ENCODE measurements at regions not wholly inside any gene's neighbourhood (a gene's known extent, or its start where the extent isn't known, plus 50 kb on each side); places are given as distances from the start of the nearest gene placed in this dataset.

- no peak overlapping the region for H3K27ac ChIP-seq (ENCODE audit: low read length)
- WGBS (ENCODE audit: insufficient coverage, insufficient read length): 100% methylated on average over 1 of the region's 2 CpGs
- DNase-seq (ENCODE audit: low read depth, low spot score): no peak
Observed at GRCh38 chr14:71371711-71372396, 464.6 kb downstream of the PCNX1 start.

GRCh38 chr14:71372411-71372838 is 465.2 kb downstream of the PCNX1 start:
- Histone ChIP-seq H3K9me3 (ENCODE audit: control insufficient read depth, insufficient read depth, low read length) (no peaks in the 10 kb centered on the region), H3K4me3 (ENCODE audit: low read length) (no peak overlapping the region), H3K27ac (ENCODE audit: low read length) (no peak overlapping the region), H3K27me3 (ENCODE audit: control insufficient read depth, insufficient read depth, low read length) (no peaks in the 10 kb centered on the region), H3K36me3 (ENCODE audit: control insufficient read depth, insufficient read depth, low read length) (no peaks in the 10 kb centered on the region), H3K4me1 (ENCODE audit: control insufficient read depth, insufficient read depth, low read length) (no peaks in the 10 kb centered on the region)
- WGBS (ENCODE audit: insufficient coverage, insufficient read length): no CpG with 5 or more reads among the region's 4 CpGs
- DNase-seq (ENCODE audit: low read depth, low spot score): no peak

More at GRCh38 chr14:71371711-71372396, 464.6 kb downstream of the PCNX1 start:
- no peak overlapping the region for H3K4me3 ChIP-seq (ENCODE audit: low read length)
- no peaks in the 10 kb centered on the region for H3K27me3 ChIP-seq (ENCODE audit: control insufficient read depth, insufficient read depth, low read length)
- no peaks in the 10 kb centered on the region for H3K4me1 ChIP-seq (ENCODE audit: control insufficient read depth, insufficient read depth, low read length)
- no peaks in the 10 kb centered on the region for H3K36me3 ChIP-seq (ENCODE audit: control insufficient read depth, insufficient read depth, low read length)
- no peaks in the 10 kb centered on the region for H3K9me3 ChIP-seq (ENCODE audit: control insufficient read depth, insufficient read depth, low read length)

GRCh38 chr14:71373773-71374172 is 466.5 kb downstream of the PCNX1 start:
- Histone ChIP-seq H3K27ac (ENCODE audit: low read length) (no peak overlapping the region), H3K27me3 (ENCODE audit: control insufficient read depth, insufficient read depth, low read length) (no peaks in the 10 kb centered on the region), H3K36me3 (ENCODE audit: control insufficient read depth, insufficient read depth, low read length) (no peaks in the 10 kb centered on the region), H3K4me3 (ENCODE audit: low read length) (no peak overlapping the region), H3K4me1 (ENCODE audit: control insufficient read depth, insufficient read depth, low read length) (no peaks in the 10 kb centered on the region), H3K9me3 (ENCODE audit: control insufficient read depth, insufficient read depth, low read length) (no peaks in the 10 kb centered on the region)
- no peak for DNase-seq (ENCODE audit: low read depth, low spot score)
- no CpG with 5 or more reads among the region's 1 CpG for WGBS (ENCODE audit: insufficient coverage, insufficient read length)

GRCh38 chr14:71374989-71375388 is 467.7 kb downstream of the PCNX1 start:
- DNase-seq (ENCODE audit: low read depth, low spot score): no peak
- no peaks in the 10 kb centered on the region for H3K4me1 ChIP-seq (ENCODE audit: control insufficient read depth, insufficient read depth, low read length)
- WGBS (ENCODE audit: insufficient coverage, insufficient read length): no CpG with 5 or more reads among the region's 1 CpG
- no peaks in the 10 kb centered on the region for H3K27me3 ChIP-seq (ENCODE audit: control insufficient read depth, insufficient read depth, low read length)
- no peak overlapping the region for H3K4me3 ChIP-seq (ENCODE audit: low read length)
- H3K36me3 ChIP-seq (ENCODE audit: control insufficient read depth, insufficient read depth, low read length): no peaks in the 10 kb centered on the region
- no peak overlapping the region for H3K27ac ChIP-seq (ENCODE audit: low read length)
- H3K9me3 ChIP-seq (ENCODE audit: control insufficient read depth, insufficient read depth, low read length): no peaks in the 10 kb centered on the region

GRCh38 chr14:71377099-71377498 is 469.8 kb downstream of the PCNX1 start:
- no peak overlapping the region for H3K27ac ChIP-seq (ENCODE audit: low read length)
- no peak for DNase-seq (ENCODE audit: low read depth, low spot score)
- no peaks in the 10 kb centered on the region for H3K9me3 ChIP-seq (ENCODE audit: control insufficient read depth, insufficient read depth, low read length)
- WGBS (ENCODE audit: insufficient coverage, insufficient read length): no CpG with 5 or more reads among the region's 28 CpGs
- no peaks in the 10 kb centered on the region for H3K27me3 ChIP-seq (ENCODE audit: control insufficient read depth, insufficient read depth, low read length)
- peaks cover 1% of the 10 kb centered on the region; the same call in 1 of the 2 replicates for H3K4me1 ChIP-seq (ENCODE audit: control insufficient read depth, insufficient read depth, low read length)
- no peaks in the 10 kb centered on the region for H3K36me3 ChIP-seq (ENCODE audit: control insufficient read depth, insufficient read depth, low read length)
- no peak overlapping the region for H3K4me3 ChIP-seq (ENCODE audit: low read length)

- Histone ChIP-seq H3K4me3 (ENCODE audit: low read length) (no peak overlapping the region), H3K9me3 (ENCODE audit: control insufficient read depth, insufficient read depth, low read length) (no peaks in the 10 kb centered on the region), H3K36me3 (ENCODE audit: control insufficient read depth, insufficient read depth, low read length) (no peaks in the 10 kb centered on the region), H3K4me1 (ENCODE audit: control insufficient read depth, insufficient read depth, low read length) (peaks cover 3% of the 10 kb centered on the region; the same call in 1 of the 2 replicates), H3K27me3 (ENCODE audit: control insufficient read depth, insufficient read depth, low read length) (no peaks in the 10 kb centered on the region), H3K27ac (ENCODE audit: low read length) (no peak overlapping the region)
- WGBS (ENCODE audit: insufficient coverage, insufficient read length): no CpG with 5 or more reads among the region's 2 CpGs
- DNase-seq (ENCODE audit: low read depth, low spot score): no peak
Observed at GRCh38 chr14:71380271-71380670, 473.0 kb downstream of the PCNX1 start.

- Histone ChIP-seq H3K27ac (ENCODE audit: low read length) (no peak overlapping the region), H3K36me3 (ENCODE audit: control insufficient read depth, insufficient read depth, low read length) (no peaks in the 10 kb centered on the region), H3K4me3 (ENCODE audit: low read length) (no peak overlapping the region), H3K4me1 (ENCODE audit: control insufficient read depth, insufficient read depth, low read length) (peaks cover 3% of the 10 kb centered on the region; the same call in 1 of the 2 replicates), H3K27me3 (ENCODE audit: control insufficient read depth, insufficient read depth, low read length) (no peaks in the 10 kb centered on the region), H3K9me3 (ENCODE audit: control insufficient read depth, insufficient read depth, low read length) (no peaks in the 10 kb centered on the region)
- no peak for DNase-seq (ENCODE audit: low read depth, low spot score)
Observed at GRCh38 chr14:71381814-71382213, 474.6 kb downstream of the PCNX1 start.

GRCh38 chr14:71382315-71382714 is 475.1 kb downstream of the PCNX1 start:
- no peaks in the 10 kb centered on the region for H3K36me3 ChIP-seq (ENCODE audit: control insufficient read depth, insufficient read depth, low read length)
- H3K27me3 ChIP-seq (ENCODE audit: control insufficient read depth, insufficient read depth, low read length): no peaks in the 10 kb centered on the region
- WGBS (ENCODE audit: insufficient coverage, insufficient read length): no CpG with 5 or more reads among the region's 6 CpGs
- DNase-seq (ENCODE audit: low read depth, low spot score): no peak
- H3K27ac ChIP-seq (ENCODE audit: low read length): no peak overlapping the region
- no peaks in the 10 kb centered on the region for H3K9me3 ChIP-seq (ENCODE audit: control insufficient read depth, insufficient read depth, low read length)
- no peak overlapping the region for H3K4me3 ChIP-seq (ENCODE audit: low read length)
- peaks cover 3% of the 10 kb centered on the region; the same call in 1 of the 2 replicates for H3K4me1 ChIP-seq (ENCODE audit: control insufficient read depth, insufficient read depth, low read length)

- no peaks in the 10 kb centered on the region for H3K27me3 ChIP-seq (ENCODE audit: control insufficient read depth, insufficient read depth, low read length)
- H3K27ac ChIP-seq (ENCODE audit: low read length): no peak overlapping the region
- no peaks in the 10 kb centered on the region for H3K9me3 ChIP-seq (ENCODE audit: control insufficient read depth, insufficient read depth, low read length)
- peaks cover 3% of the 10 kb centered on the region; the same call in 1 of the 2 replicates for H3K4me1 ChIP-seq (ENCODE audit: control insufficient read depth, insufficient read depth, low read length)
- no peak overlapping the region for H3K4me3 ChIP-seq (ENCODE audit: low read length)
- no CpG with 5 or more reads among the region's 2 CpGs for WGBS (ENCODE audit: insufficient coverage, insufficient read length)
- no peaks in the 10 kb centered on the region for H3K36me3 ChIP-seq (ENCODE audit: control insufficient read depth, insufficient read depth, low read length)
- DNase-seq (ENCODE audit: low read depth, low spot score): no peak
Observed at GRCh38 chr14:71383510-71383909, 476.3 kb downstream of the PCNX1 start.

GRCh38 chr14:71384007-71384845 is 477.0 kb downstream of the PCNX1 start:
- no peaks in the 10 kb centered on the region for H3K27me3 ChIP-seq (ENCODE audit: control insufficient read depth, insufficient read depth, low read length)
- H3K4me3 ChIP-seq (ENCODE audit: low read length): no peak overlapping the region
- no CpG with 5 or more reads among the region's 10 CpGs for WGBS (ENCODE audit: insufficient coverage, insufficient read length)
- DNase-seq (ENCODE audit: low read depth, low spot score): no peak
- H3K4me1 ChIP-seq (ENCODE audit: control insufficient read depth, insufficient read depth, low read length): peaks cover 3% of the 10 kb centered on the region; the same call in 1 of the 2 replicates
- no peaks in the 10 kb centered on the region for H3K36me3 ChIP-seq (ENCODE audit: control insufficient read depth, insufficient read depth, low read length)
- H3K9me3 ChIP-seq (ENCODE audit: control insufficient read depth, insufficient read depth, low read length): no peaks in the 10 kb centered on the region
- no peak overlapping the region for H3K27ac ChIP-seq (ENCODE audit: low read length)
